ENCODE measurements at regions not wholly inside any gene's neighbourhood (a gene's known extent, or its start where the extent isn't known, plus 50 kb on each side); places are given as distances from the start of the nearest gene placed in this dataset.

- TF ChIP-seq CTCF (IDR thresholded peaks at IDR 0.05; ENCODE audit: insufficient read depth, low read depth, low read length) (no peak), EZH2 (IDR thresholded peaks at IDR 0.05; ENCODE audit: insufficient read depth, low read length) (no peak)
Observed at GRCh38 chr9:91151718-91152095, 210.0 kb downstream of the AUH start.

Data from astrocyte (in vitro differentiated cells and primary cell).